ENCODE measurements at regions not wholly inside any gene's neighbourhood (a gene's known extent, or its start where the extent isn't known, plus 50 kb on each side); places are given as distances from the start of the nearest gene placed in this dataset.
A peak's percentile ranks its signal among the peaks of the same experiment; 100 is the strongest.

DNA sequence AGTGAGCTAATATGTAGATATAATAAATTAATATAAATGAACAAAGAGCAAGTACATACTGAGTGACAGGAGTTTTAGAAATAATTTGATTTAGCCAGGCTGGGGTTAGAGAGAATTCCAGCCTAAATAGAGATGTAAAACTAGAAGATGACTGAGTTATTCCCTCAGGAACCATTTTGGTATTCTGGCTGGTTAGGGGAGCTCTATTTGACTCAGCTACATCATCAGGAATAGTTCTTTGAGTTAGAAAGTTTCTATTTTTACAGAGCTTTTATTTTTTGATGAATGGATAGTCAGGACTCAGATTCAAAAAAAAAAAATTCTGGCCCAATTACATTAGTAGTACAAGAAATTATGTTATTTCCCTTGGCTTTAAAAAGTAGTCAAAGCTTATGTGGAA is 180.4 kb upstream of the MID1 start:
- DNase-seq (ENCODE audit: low read depth in 4 of 4, low spot score in 3 of 4): no peak

DNA sequence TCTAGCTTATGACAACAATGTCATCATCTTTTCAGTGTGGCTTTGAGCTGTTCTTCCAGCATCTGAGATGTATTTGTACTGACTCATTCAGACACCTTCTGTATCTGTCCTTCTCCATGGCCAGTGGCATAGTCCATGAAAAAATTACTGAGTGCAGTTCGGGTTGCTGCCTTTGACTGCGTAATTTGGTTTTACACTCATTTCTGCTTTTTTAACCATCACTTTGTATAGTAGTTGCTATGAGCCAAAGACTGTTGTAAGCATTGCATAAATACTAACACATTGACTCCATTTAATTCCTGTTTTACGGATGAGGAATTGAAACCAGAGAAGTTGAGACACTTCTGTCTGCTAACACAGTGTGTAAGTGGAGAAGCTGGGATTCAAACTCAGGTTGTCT is 190.7 kb upstream of the MID1 start:
- no peak for DNase-seq (ENCODE audit: low read depth in 4 of 4, low spot score in 3 of 4)

DNA sequence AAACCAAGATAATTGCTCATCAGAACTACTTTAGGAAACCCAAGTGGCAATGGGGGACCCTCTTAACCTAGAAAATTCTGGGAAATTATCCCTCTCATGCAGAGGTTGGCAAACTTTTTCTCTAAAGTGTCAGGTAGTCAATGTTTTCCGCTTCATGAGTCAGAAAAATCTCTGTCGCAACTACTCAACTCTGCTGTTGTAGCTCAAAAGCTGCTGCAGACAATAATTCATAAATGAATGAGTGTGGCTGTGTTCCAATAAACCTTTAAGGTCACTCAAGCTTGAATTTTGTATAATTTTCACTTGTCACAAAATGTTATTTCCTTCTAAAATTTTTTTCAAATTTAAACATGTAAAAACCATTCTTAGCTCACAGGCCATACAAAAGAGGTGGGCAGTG is 193.4 kb upstream of the MID1 start:
- DNase-seq (ENCODE audit: low read depth in 4 of 4, low spot score in 3 of 4): no peak

DNA sequence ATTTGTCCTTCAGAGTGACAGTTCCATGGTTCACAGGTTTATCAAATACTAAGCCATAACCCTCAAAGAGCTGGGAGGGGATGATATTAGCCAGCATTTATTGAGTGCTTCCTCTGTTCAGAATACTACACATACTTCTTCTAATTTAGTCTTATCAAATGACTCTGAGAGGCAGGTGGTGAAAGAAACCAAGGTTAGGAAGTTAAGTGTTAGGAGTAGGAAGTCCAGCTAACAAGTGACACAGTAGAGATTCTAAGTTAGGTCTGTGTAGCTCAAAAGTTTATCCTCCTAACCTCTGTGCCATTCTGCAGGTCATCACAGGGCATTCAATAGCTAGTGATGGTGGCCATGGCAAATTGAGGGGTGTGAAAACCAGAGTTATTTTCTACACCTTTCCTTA is 198.3 kb upstream of the MID1 start:
- no peak for DNase-seq (ENCODE audit: low read depth in 4 of 4, low spot score in 3 of 4)

DNA sequence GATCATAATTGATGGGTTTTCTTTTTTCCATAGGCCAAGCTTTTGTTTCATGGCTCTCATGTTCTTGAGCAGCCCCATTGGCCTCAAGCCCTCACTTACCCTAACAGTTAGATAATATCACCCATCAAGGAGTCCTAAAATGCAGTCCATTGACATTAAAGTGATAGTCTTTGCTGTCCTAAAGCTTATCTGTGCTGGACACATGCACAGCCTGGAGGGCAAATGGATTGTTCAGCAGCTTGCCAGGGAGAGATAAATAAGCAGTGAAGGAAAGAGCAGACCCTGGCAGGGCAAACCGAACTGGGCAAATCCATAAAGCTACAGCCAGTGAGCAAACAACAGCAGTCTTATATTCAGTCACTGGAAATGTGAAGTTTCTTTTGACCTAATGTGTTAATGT is 199.6 kb upstream of the MID1 start:
- no peak for DNase-seq (ENCODE audit: low read depth in 4 of 4, low spot score in 3 of 4)

DNA sequence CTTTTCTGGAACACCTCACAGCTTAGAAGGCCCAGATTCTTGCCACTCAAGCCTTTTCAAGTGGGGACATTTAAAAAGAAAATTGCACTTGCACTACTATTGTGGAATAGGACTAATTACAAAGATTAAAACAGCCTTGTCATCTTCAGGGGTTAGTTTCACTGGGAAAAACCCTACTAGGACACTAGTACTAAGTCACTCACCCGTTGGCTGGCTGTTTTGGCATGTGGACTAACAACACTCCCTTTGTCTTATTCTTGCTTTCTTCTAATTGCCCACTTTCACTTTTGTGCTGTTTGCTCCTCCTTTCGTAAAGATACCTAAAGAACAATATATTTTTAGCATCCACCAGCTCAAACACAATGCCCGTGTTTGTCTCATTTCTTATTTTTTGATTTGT is 200.9 kb upstream of the MID1 start:
- DNase-seq (ENCODE audit: low read depth in 4 of 4, low spot score in 3 of 4): no peak

DNA sequence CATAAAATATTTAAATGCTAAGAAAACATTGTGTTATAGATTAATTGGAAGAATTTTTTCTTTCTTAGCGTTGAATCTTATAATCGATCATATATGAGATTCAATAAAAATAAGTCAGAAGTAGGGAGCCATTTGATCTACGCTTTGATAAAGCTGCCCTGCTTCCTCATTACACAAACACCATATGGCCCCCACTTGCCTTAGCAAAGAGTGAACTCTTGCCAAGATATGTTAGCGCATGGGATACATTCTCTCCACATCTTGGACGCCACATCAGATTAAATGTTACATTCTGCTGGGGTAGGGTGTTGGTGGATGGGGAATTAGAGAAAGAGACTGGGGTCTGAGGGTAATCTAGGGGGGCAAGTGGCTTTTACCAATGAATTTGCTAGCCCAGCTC is 207.7 kb upstream of the MID1 start:
- no peak for DNase-seq (ENCODE audit: low read depth in 4 of 4, low spot score in 3 of 4)

DNA sequence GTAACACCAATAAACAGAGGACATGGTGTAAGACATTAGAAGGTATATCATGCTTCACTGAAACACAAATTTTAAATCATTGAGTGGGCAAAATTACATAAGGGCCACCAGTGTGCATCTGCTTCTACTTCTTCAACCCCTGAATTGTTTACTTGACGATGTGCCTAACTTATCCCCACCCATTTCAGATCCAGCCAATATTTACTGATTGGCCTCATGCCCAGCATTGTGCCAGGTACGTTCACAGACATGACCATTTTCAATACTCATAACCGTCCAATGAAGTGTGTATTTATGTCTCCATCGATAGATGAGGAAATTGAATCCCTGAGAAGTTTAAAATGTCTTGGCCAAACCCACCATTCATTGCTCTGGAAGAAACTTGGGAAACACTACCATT is 208.3 kb upstream of the MID1 start:
- no peak for DNase-seq (ENCODE audit: low read depth in 4 of 4, low spot score in 3 of 4)

DNA sequence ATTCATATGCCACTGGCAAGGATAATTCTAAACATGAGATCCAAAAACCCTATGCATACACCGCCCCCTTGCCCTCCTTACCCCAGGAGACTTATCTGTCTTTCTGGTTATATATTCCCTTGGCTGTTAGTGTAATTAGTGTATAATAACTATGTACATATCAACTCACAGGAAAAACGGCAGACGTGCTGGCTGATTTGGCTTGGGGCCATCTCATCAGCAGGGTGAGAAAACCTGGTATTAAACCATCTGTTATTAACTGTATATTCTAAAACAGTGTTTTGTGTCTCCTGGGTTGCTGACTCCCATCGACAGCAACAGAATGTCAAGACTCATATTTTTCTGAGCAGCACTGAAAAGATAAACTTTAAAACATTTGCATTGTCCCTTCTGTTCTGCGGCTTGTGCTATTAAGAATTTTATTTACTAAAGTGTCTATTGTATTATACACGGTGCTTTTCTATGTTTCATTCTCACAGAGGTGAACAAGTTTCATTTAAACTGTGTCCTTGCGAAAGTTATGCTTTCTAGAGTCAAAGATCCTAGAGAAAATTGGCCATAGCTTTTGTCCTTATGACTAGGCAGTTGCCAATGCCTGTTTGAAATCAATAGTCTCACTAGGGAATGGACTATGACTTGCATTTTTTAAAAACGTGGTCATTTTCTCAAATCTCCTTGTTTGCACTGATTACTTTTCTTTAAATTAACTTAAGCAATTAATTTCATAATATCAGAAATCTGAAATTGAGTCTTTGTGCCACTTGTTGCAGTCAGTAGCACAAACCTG is 211.5 kb upstream of the MID1 start:
- no peak for DNase-seq (ENCODE audit: low read depth in 4 of 4, low spot score in 3 of 4)

DNA sequence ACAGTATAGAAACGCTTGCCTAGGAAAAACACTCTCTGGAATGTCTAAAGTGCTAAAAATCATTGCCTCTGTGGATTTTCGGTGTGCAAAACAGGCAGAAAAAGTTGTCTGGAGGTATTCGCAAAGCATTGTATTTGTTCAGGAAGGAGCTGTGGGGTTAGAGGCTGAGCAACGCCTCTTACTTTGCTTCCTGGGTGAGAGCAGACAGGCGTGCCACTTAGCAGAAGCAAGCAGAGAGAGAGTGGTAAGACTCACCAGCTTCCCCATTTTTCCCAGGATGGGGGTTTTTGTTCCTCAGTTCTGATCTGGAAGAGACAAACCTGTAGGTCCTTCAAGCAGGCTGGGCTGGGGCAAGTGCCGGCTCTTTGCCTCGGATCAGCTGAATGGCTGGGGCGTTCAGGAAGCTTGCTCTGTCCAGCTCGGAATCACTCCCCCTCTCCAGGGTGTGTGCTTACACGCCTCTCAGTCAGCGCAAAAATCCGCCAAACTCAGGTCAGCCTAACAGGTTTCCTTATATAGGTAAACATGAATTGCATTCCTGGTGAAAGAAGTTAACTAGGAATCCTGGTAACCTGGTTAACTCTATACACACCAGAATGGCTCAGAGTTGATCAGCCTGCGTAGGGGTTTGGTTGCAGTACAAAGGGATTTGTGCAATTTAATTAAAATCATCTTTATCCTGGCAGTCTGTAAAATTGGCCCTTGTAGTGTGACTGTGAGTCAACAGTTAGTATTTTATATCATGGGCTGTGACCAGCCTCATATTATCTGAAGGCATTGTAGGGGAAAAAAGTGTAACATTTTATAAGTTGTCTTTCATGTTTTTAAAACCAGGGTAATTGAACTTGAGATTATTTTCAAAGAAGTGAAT is 213.1 kb upstream of the MID1 start:
- DNase-seq (ENCODE audit: low read depth in 4 of 4, low spot score in 3 of 4): peak in 3 of 4 donors; percentile 8 to 10 (median 9)

DNA sequence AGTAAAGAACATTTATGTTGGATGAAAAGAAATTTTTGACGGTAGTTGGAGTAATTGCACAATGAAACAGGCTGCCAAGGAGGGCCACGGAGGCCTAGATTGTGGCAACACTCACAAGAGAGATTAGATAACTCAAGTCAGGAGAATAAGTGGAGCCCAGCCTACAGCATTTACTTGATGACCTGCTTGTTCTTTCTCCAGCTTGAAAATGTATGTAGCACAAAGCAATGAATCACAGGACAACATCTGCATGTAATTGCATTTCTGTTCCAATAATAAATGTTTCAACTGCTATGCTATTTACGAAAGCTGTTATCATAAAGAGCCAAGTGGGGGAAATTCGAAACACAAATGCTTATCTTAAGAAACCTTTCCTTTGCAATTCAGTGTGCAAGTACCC is 221.2 kb upstream of the MID1 start:
- DNase-seq (ENCODE audit: low read depth in 4 of 4, low spot score in 3 of 4): no peak

DNA sequence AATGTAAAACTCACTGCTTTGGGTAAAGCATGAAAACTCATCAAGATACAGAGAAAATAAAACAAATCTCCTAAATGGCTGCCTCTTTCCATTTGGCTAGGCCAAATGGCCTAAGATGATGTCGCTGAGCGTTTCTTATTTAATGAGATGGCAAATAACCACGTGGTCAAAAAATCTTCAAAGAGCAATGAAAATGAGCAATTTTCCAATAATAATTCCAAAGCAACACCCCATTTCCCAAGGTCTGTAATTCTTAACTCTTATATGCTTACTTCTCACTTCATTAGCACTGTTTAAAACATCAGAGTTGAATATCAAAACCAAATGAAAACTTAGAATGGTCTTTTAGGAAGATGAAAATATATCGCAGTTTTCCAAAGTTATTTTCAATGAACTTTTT is 222.3 kb upstream of the MID1 start:
- no peak for DNase-seq (ENCODE audit: low read depth in 4 of 4, low spot score in 3 of 4)

DNA sequence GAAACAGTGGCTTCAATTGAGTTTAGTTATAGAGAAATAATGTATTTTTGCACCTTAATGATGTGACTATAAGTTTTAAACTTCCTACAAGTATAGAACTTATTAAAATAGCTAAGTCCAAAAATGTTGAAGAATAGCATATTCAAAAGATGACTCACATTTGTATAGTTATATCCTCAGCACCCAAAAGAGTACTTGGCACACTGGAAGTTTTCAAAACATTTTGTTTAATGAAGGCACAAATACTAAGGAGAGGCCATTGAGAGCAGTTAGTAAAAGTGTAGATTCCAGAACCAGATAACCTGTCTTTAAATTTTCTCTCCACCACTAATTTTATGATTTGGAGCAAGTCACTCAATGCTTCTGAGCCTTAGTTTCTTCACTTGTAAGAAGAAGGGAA is 226.9 kb upstream of the MID1 start:
- DNase-seq (ENCODE audit: low read depth in 4 of 4, low spot score in 3 of 4): no peak

DNA sequence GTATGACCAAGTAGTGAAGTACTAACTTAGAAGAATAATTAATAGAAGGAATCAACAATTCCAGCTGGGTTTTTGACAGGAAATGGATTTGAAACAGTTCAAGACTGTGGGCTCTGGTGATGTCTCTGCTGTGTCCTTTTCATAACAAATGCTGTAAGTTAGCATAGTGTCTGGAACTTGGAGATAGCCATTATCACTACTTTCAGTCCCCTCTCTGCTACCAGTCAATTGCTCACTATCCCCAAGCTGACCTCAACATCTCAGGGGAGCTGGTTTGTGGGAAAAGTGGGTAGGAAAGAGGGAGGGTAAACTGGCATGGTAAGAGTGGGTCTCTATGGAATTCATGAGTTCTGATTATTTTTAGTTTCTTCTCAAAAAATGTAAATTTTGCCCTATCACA is 231.4 kb upstream of the MID1 start:
- no peak for DNase-seq (ENCODE audit: low read depth in 4 of 4, low spot score in 3 of 4)

DNA sequence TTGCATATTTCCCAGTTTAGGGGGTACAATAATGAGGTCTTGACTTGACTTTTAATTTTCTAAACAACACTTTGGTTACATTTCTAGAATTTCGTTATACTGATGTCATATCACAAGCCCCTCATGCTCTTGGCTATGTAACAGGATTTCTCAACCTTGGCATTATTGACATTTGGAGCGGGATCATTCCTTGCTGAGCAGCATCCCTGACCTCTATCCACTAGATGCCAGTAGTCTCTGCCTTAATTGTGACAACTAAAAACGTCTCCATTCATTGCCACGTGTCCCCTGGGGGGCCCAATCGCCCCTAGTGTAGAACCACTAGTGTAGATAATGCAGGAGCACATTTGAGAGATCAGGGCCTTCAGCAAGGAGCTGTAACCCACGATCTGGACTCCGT is 234.2 kb upstream of the MID1 start:
- no peak for DNase-seq (ENCODE audit: low read depth in 4 of 4, low spot score in 3 of 4)

DNA sequence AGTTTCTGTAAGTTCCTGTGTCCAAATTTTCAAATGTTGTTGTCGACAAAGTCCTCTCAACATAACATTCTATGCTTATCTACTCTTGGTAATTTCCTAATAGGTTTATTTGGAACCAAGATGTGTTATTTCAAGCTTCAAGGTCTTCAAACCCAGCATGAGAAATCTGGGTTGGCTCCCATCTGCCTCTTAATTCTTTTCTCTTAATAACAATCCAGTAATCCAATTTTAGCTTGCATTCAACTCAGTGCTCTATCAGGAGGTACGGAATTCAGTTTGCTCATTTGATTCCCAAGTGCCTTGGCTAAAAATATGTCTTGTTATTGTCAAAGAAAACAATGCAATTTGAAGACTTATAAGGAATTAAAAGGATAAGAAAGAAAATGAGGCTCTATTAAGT is 235.5 kb upstream of the MID1 start:
- DNase-seq (ENCODE audit: low read depth in 4 of 4, low spot score in 3 of 4): no peak

DNA sequence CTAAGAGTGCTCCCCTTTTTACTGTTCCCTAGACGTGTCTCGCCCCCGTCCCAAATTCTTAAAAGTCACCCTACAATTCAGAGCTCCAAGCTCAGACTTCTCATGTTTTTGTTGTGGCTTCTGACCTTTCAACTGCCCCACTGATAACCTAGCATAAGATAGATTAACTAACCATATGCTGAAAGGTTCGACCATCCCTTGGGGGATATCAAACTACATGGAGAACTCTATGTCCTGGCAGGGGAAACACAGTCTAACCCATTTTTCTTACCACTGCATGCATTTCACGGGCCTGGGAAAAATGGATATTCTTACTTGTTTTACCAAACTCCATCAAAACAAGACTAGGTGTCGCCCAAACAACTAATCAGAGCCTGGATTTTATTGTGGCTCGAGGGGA is 236.4 kb upstream of the MID1 start:
- DNase-seq (ENCODE audit: low read depth in 4 of 4, low spot score in 3 of 4): no peak

DNA sequence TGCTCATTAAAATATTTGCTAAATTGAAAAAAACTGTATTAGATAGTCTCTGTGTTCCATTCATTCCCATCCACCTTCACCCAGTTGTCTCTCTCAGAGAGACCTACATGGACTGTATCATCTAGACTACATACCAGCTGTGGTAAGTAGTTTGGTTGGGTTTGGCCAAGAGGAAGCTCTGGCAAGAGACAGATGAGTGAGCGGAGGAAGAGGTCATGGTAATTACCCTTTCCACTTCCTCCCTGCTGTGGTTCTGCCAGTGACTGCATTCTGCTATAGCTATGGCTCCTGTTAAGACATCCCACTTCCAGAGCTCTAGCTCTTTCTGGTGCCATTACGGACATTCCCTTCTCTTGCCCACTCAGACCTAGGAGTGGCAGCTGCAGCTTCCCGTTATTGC is 239.0 kb upstream of the MID1 start:
- DNase-seq (ENCODE audit: low read depth in 4 of 4, low spot score in 3 of 4): no peak

DNA sequence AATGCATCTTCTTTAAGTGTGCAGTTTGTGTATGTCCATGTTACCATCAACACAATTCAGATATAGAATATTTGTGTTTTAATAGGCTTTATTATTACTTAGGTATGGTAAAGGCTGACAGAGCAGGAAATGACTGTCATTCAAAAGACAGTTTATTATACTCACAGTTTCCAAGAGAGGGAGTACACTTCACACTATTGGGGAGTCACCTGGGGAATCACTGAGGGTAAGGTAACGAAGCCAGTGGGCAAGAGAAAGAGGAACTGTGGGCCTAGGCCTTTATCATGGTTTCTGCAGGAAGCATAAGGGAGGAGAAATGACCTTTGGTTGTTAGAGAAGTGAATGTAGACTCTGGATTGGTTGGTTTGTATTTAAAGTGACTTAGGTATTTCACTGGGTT is 235.1 kb upstream of the HCCS start:
- no peak for DNase-seq (ENCODE audit: low read depth in 4 of 4, low spot score in 3 of 4)

DNA sequence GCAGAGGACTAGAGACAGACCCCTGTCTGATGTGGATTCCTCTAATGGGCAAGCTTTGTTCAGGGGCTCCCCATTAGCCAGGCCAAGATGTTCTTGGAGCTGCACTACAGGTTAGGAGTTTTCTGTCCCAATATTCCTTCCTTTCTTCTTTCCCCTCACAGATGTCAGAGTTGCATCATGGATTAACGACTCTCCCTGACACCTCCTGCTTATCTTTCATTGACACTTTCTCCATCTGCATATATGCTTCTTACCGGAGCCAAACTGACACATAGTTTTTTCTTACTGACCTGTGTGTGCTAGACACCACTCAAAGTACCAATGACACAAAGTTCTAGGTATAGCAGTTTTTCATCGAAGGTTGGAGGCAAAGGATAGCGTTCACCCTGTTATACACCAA is 228.6 kb upstream of the HCCS start:
- DNase-seq (ENCODE audit: low read depth in 4 of 4, low spot score in 3 of 4): no peak

DNA sequence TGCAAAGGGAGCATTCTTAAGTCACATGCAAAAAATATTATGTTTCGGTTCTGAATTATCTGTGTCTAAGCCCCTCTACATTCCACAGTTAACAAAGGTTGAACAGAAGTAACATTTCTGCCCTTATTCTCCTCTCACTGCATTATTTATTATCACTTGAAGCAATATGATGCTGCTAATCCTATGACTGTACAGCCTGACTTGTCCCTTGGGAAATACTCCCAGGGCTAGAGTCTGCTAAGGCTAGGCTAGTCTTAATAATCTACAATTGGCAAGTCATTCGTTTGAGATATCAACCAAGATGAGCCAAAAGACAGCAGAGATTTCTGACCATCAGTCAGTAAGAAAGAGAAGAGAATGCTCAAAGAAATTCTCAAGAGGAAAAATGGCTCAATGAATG is 226.9 kb upstream of the HCCS start:
- no peak for DNase-seq (ENCODE audit: low read depth in 4 of 4, low spot score in 3 of 4)

DNA sequence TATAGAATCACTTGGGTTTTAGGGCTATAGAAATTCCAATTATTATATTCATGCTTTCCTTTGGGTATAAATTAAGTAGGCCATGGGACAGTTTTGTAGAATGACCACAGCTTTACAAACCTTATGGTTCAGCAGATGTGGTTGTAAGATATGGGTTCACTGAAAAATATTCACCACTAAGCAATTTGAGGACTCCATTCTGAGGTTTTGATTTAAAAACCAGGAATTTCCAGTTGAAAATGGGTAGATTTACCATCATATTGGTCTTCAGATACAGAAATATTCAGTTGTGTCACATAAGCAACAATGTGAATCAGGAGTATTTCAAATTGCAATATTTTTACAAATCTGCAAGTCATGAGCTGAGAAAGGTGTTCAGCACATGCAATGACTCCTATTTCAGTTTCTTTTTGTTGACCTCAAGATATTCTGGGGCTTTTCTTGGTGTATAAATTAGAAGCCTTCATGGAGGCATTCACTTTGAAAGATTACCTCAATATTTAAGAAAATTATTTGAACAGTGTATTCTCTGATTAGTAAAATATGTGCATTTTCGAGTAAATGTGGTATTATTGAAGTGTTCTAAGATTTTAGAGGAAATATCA is 218.4 kb upstream of the HCCS start:
- DNase-seq (ENCODE audit: low read depth in 4 of 4, low spot score in 3 of 4): no peak
